Endothelial cell of umbilical vein (primary cell): ENCODE measurements at regions not wholly inside any gene's neighbourhood (a gene's known extent, or its start where the extent isn't known, plus 50 kb on each side); places are given as distances from the start of the nearest gene placed in this dataset.

Experiments
- CTCF ChIP-seq, 2 donors: IDR thresholded peaks; 1 replicate in 1 of 2; 2 replicates in 1 of 2; pipeline ENCODE4 v1.5.1; 2011; ENCODE audit warnings: low read length in 2 of 2, mild to moderate bottlenecking in 2 of 2, moderate library complexity in 2 of 2, control low read depth in 1 of 2, inconsistent platforms in 1 of 2, low read depth in 1 of 2; ENCODE audit not compliant: insufficient read depth in 1 of 2; ENCODE audit errors: extremely low read depth in 1 of 2
- EZH2 ChIP-seq: IDR thresholded peaks from 2 replicates; pipeline ENCODE4 v1.6.1; 2012; ENCODE audit warnings: borderline replicate concordance, low read depth, mild to moderate bottlenecking, moderate library complexity, low read length, inconsistent platforms; ENCODE audit not compliant: severe bottlenecking
- GATA2 ChIP-seq: IDR thresholded peaks from 2 replicates; pipeline ENCODE4 v1.7.0; 2011; ENCODE audit warnings: low read depth, mild to moderate bottlenecking, moderate library complexity, mixed read lengths, low read length; ENCODE audit not compliant: insufficient read length, insufficient read depth
- JUN ChIP-seq: IDR thresholded peaks from 2 replicates; pipeline ENCODE4 v1.6.1; 2011; ENCODE audit warnings: borderline replicate concordance, low read depth; ENCODE audit not compliant: insufficient read length, insufficient read depth
- MAX ChIP-seq: IDR thresholded peaks from 2 replicates; pipeline ENCODE4 v1.6.1; 2011; ENCODE audit not compliant: insufficient read depth, insufficient read length
- POLR2A ChIP-seq: IDR thresholded peaks from 2 replicates; pipeline ENCODE4 v1.6.1; 2012; ENCODE audit warnings: low read depth, mild to moderate bottlenecking, control low read depth, low read length
- POLR2AphosphoS5 ChIP-seq: IDR thresholded peaks from 2 replicates; pipeline ENCODE4 v1.6.1; 2012; ENCODE audit warnings: low read depth, mild to moderate bottlenecking, control low read depth, low read length, moderate library complexity; ENCODE audit not compliant: insufficient read depth

GRCh38 chr17:12348476-12348875 lies 317.2 kb upstream of the MYOCD start:
- TF ChIP-seq CTCF (IDR thresholded peaks at IDR 0.05; ENCODE audit: extremely low read depth in 1 of 2, insufficient read depth in 1 of 2, low read depth in 1 of 2, low read length in 2 of 2): no peak
- TF ChIP-seq EZH2: no peak
- no peak for TF ChIP-seq MAX
- TF ChIP-seq POLR2AphosphoS5: no peak
- no peak for TF ChIP-seq JUN
- no peak for TF ChIP-seq POLR2A
- no peak for TF ChIP-seq GATA2
